22Rv1 (cell line): ENCODE measurements at regions not wholly inside any gene's neighbourhood (a gene's known extent, or its start where the extent isn't known, plus 50 kb on each side); places are given as distances from the start of the nearest gene placed in this dataset.

Experiments
- ZFX ChIP-seq: fragments of 450-650 bp; IDR thresholded peaks from 2 replicates; pipeline ENCODE4 v1.6.1; 2017; ENCODE audit warnings: antibody characterized with exemption, borderline replicate concordance
- TF ChIP-seq, protein P1 (sequence below): fragments of 450-650 bp; IDR thresholded peaks from 2 replicates; pipeline ENCODE4 v1.5.1; 2017; ENCODE audit warnings: mild to moderate bottlenecking

DNA sequence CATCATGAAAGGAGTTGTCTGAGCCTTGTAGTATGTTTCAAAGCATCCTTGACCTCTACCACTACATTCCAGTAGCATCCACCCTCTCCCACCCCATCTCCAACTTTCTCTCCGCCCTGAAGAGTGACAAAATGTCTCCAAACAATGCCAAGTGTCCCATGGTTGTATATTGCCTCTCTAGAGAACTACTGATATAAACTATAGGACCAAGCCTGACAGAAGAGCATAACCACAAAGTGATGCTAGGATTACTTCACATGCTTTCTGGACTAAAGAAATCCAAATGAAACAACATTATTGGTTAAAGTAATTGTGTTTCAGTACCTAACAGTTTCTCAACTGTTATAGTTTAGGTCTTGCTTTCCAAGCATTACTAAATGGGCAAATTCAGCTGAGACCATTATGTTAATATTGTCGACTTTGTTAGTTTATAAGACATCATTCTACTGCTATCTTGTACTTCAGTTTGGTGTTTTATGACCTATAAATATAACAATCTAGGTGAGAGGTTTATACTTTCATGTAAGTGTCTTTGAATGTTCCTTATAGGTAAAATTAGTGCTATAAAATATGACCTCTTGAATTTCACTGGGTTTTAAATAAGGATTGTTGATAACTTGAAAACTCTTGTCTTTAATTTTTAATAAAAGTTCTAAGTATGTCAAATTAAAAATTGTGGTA, 117.4 kb downstream of the SUCNR1 start:
- TF ChIP-seq, protein P1, sequence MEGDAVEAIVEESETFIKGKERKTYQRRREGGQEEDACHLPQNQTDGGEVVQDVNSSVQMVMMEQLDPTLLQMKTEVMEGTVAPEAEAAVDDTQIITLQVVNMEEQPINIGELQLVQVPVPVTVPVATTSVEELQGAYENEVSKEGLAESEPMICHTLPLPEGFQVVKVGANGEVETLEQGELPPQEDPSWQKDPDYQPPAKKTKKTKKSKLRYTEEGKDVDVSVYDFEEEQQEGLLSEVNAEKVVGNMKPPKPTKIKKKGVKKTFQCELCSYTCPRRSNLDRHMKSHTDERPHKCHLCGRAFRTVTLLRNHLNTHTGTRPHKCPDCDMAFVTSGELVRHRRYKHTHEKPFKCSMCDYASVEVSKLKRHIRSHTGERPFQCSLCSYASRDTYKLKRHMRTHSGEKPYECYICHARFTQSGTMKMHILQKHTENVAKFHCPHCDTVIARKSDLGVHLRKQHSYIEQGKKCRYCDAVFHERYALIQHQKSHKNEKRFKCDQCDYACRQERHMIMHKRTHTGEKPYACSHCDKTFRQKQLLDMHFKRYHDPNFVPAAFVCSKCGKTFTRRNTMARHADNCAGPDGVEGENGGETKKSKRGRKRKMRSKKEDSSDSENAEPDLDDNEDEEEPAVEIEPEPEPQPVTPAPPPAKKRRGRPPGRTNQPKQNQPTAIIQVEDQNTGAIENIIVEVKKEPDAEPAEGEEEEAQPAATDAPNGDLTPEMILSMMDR, result no peak
- no peak for TF ChIP-seq ZFX
